IMR-90 (cell line): ENCODE measurements at regions not wholly inside any gene's neighbourhood (a gene's known extent, or its start where the extent isn't known, plus 50 kb on each side); places are given as distances from the start of the nearest gene placed in this dataset.

Source experiments
- BHLHE40 ChIP-seq: fragments of 150-350 bp; IDR thresholded peaks from 2 replicates; pipeline ENCODE4 v1.6.1; 2016; ENCODE audit warnings: mild to moderate bottlenecking, low read depth, low read length
- CEBPB ChIP-seq: IDR thresholded peaks from 2 replicates; pipeline ENCODE4 v1.6.1; 2012; ENCODE audit warnings: low read depth, low read length, improper control_type of control experiment
- CHD1 ChIP-seq: IDR thresholded peaks from 2 replicates; pipeline ENCODE4 v1.6.1; 2012; ENCODE audit warnings: low read depth, low read length, improper control_type of control experiment
- CTCF ChIP-seq: conservative IDR thresholded peaks from 2 replicates; pipeline ENCODE4 v1.5.1; 2012; ENCODE audit warnings: mild to moderate bottlenecking, low read depth, low read length, improper control_type of control experiment
- FOS ChIP-seq: fragments of 150-350 bp; IDR thresholded peaks from 2 replicates; pipeline ENCODE4 v1.6.1; 2016; ENCODE audit warnings: low read depth, low read length
- MAZ ChIP-seq: IDR thresholded peaks from 2 replicates; pipeline ENCODE4 v1.6.1; 2012; ENCODE audit warnings: low read depth, mild to moderate bottlenecking, low read length, improper control_type of control experiment, moderate library complexity, borderline replicate concordance
- MXI1 ChIP-seq: IDR thresholded peaks from 2 replicates; pipeline ENCODE4 v1.6.1; 2012; ENCODE audit warnings: low read depth, mild to moderate bottlenecking, low read length, moderate library complexity, borderline replicate concordance
- NFE2L2 ChIP-seq: fragments of 150-350 bp; IDR thresholded peaks from 2 replicates; pipeline ENCODE4 v1.6.1; 2016; ENCODE audit warnings: low read depth, mild to moderate bottlenecking, low read length
- POLR2A ChIP-seq: IDR thresholded peaks from 2 replicates; pipeline ENCODE4 v1.6.1; 2012; ENCODE audit warnings: mild to moderate bottlenecking, low read depth, low read length
- RAD21 ChIP-seq: IDR thresholded peaks from 2 replicates; pipeline ENCODE4 v1.6.1; 2012; ENCODE audit warnings: low read length, improper control_type of control experiment
- RFX5 ChIP-seq: IDR thresholded peaks from 2 replicates; pipeline ENCODE4 v1.8.0; 2012; ENCODE audit warnings: low read depth, mild to moderate bottlenecking, low read length, moderate library complexity
- SMC3 ChIP-seq: fragments of 150-350 bp; IDR thresholded peaks from 2 replicates; pipeline ENCODE4 v1.6.1; 2016; ENCODE audit warnings: low read depth, mild to moderate bottlenecking, antibody characterized with exemption, low read length, moderate library complexity
- USF2 ChIP-seq: fragments of 150-350 bp; IDR thresholded peaks from 2 replicates; pipeline ENCODE4 v1.6.1; 2017; ENCODE audit warnings: mild to moderate bottlenecking, antibody characterized with exemption, low read length, low read depth

DNA sequence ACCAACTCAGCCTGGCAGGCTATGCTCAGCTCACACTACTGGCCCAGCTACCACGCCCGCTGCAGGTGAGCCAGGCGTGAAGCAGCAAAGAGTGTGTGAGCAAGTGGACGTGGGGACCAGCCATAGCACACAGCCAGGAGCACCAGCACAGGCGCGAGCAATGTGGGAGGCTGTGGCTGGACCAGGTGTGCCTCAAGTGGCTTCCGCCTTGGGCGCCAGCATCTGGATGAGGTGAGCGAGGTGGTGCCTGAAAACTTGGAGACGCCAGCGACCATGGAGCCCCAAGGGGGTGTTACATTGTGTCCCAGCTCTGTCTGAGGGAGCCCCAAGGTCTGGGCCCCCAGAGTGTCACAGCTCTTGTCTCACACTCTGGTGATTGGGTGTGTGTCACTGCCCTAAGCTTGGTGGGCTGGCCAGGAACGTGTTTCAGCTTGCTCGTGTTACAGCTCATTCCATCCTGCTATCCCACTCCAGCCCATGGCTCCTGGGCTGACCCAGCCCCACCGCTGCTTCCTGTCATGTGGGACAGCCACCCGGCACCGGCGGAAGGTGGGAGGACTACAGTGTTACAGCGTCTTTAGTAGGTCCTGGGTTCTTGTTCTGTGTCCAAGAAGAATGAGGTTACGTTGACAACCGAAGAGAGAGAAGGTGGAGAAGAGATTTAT is 508.0 kb upstream of the MMS22L start:
- TF ChIP-seq SMC3 (no peak), CTCF (no peak), POLR2A (no peak), BHLHE40 (no peak), CEBPB (no peak), CHD1 (no peak), NFE2L2 (no peak), MXI1 (no peak), RFX5 (no peak), RAD21 (no peak), FOS (no peak), MAZ (no peak), USF2 (no peak)
